IPS DF 4.7 (cell line): ENCODE measurements at regions not wholly inside any gene's neighbourhood (a gene's known extent, or its start where the extent isn't known, plus 50 kb on each side); places are given as distances from the start of the nearest gene placed in this dataset.
"Not testable (repeated sequence)": the region's sequence is repeated elsewhere in the genome, so short reads cannot be mapped to it uniquely, and the experiment has no call there.

ENCODE experiments used
- DNase-seq: peaks from one replicate; pipeline ENCODE4 v3.0.0-alpha.2; 2013; ENCODE audit warnings: low spot score; ENCODE audit errors: extremely low read depth

- no peak for DNase-seq
Measured at GRCh38 chr6:119506631-119507174, 157.1 kb upstream of the MAN1A1 start.

DNA sequence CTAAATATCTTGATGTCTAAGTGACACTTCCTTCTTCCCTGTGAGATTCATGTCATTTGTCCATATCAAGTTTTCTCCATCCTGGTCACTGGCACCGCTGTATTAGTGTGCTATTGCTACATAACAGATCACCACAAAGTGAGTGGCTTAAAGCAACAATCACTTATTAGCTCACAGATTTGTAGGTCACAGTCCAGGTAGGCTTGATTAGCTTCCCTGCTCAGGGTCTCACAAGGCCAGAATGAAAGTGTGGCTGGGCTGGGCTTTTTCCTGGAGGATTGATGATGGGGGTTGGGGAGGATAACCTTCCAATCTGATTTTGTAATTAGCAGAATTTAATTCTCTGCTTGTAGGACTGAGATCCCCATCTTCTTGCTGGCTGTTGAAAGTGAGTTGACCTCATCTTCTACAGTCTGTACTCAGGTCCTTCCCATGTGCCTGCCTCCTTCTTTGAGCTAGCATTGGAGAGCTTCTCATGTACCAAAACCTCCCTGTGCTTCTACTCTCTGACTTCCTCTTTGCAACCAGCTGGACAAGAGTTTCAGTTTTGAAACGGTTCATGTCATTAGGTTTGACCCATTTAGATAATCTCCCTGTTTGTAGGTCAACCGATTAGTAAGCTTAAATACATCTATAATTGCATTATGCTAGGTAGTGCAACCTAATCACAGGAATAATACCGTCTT lies 152.4 kb upstream of the MAN1A1 start:
- DNase-seq, result no peak

- no peak for DNase-seq
Measured at GRCh38 chr6:119499797-119500196, 150.2 kb upstream of the MAN1A1 start.

DNA sequence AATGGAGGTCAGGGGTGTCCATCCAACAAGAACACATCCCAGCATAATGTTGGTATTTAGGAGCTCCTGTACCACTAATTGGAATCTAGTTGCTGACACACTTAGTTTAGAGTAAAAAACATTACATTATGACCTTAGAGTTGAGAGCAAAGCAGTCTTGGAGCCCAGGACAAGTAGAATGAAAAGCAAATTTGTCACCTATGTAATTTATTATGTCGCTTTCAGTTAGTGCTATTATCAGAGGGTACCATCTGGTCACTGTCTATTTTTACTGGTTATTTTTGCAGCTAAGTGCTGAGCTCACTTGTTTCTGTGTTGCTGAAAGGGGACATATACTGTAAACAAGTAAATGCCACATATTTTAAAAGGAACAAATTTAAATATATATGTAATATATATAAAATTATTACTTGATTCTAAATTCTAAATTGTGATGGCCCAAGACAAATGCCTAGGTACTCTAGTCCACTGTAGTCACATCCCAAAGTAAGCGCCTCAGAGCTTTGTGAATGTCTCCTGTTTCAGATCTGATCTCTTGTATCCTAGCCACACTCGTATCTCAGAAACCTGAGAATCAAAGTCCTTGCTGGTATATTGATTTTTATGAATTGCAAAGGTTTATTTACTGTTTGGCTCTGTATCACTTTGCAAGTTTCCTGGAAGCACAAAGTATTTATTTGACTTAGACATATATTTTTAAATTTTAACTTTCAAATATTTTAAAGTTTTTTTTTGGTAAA lies 148.6 kb upstream of the MAN1A1 start:
- DNase-seq, result no peak

DNA sequence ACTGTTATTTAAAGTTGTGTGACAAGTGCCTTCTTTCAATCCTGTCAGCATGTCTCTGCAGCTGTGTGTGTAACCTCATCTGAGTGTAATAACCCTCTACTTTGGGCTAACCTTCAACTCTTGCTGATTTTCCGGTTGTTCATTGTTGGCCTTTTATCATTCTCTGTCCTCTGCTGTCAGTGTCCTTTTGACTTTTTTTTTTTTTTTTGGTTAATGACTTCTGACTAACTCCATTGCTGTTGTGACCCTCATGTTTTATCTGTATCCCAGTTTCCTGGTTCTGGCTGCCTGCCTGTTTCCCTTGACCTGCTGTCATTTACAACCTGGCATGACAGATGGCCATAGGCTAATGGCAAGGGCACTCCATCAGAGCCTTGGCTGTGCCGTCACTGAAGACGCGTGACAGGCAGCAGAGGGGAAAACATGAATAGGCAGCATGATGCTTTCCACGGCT lies 145.7 kb upstream of the MAN1A1 start:
- no peak for DNase-seq

GRCh38 chr6:119493980-119494379 lies 144.4 kb upstream of the MAN1A1 start:
- no peak for DNase-seq

GRCh38 chr6:119491112-119491511 lies 141.6 kb upstream of the MAN1A1 start:
- not testable (repeated sequence) for DNase-seq

- DNase-seq, result not testable (repeated sequence)
Measured at GRCh38 chr6:119490050-119490449, 140.5 kb upstream of the MAN1A1 start.

- DNase-seq, result no peak
Measured at GRCh38 chr6:119484598-119484997, 135.0 kb upstream of the MAN1A1 start.

GRCh38 chr6:119483908-119484307 lies 134.3 kb upstream of the MAN1A1 start:
- no peak for DNase-seq

DNA sequence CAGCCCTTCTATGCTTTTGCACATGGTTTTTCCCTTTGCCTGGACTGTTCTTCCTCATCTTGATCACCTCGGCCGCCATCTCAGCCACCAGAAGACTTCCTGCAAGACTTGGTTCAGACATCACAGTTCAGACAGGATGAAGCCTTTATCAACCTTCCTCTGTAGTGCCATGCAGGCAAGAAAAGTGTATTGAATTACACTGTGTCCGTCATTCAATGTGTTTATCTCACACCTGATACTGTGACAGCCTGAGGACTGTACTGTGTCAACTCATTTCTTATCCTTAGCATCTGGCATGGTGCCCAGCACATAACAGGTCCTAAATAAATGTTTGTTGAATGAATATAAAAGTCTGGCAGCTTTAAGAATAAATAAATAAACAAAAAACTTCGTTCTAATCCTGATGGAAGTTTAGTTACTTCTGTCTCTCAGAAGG lies 133.3 kb upstream of the MAN1A1 start:
- DNase-seq, result no peak

GRCh38 chr6:119481976-119482375 lies 132.4 kb upstream of the MAN1A1 start:
- no peak for DNase-seq

DNA sequence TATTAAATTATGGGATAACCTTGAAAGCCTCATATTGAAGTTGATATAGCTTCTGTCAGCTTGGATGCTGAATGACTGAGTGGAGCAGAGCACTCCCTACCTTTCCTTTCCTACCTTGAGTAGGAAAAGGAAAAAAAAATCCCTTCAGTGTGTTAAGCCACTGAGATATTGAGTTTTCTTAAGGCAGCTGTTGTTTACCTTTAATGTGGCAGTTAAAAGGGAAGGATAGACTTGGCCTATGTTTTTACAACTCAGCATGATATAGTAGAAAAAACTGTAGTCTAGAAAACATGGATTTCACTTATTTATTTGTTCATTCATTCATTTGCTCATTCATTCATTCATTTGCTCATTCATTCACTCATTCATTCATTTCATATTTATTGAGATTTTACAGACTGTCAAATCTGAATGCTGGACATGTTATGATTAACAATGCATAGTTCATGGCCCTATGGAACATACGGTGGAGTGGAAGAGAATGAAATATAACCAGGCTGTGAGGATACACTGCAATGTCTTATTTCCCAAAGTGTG lies 131.5 kb upstream of the MAN1A1 start:
- no peak for DNase-seq

DNA sequence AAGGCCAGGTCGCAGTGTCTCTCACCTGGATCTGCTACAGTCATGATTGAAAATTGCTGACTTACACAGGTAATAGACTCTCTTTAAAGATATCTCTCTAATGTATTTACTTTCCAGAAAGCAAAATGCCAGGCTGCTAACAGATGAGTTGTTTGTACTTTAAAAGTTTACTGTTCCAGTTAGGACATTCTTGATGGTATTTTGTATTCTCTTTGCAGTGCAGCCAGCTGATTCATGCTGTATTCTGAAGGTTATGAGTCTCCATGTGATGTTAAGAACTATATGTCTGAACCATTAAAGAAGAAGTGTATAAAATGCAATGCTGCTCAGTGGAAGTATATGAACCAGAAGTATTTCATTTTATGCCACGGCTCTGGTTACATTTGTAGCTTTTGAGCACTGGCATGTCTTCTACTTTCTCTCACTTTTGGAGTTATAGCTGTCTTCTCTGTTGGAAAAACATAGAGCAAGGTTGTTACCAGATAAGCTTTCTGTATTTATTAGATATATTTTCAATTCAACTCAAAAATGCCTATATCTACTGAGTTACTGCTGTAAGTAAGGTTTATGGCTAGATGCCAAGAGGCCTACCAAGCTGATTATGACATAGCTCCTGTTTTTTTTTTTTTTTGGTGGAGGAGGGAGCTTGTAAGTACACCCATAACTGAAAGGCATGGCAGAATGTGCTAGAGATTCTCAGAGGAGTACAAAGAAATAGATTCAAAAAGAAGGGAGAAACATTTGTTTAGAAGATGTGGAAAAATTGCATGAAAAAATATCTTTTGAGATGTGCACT lies 130.5 kb upstream of the MAN1A1 start:
- DNase-seq, result no peak

- DNase-seq, result no peak
Measured at GRCh38 chr6:119476554-119476953, 127.0 kb upstream of the MAN1A1 start.

GRCh38 chr6:119476024-119476423 lies 126.5 kb upstream of the MAN1A1 start:
- no peak for DNase-seq

- no peak for DNase-seq
Measured at GRCh38 chr6:119470893-119471542, 121.5 kb upstream of the MAN1A1 start.

- DNase-seq, result no peak
Measured at GRCh38 chr6:119467488-119468081, 118.0 kb upstream of the MAN1A1 start.

GRCh38 chr6:119466226-119466625 lies 116.7 kb upstream of the MAN1A1 start:
- no peak for DNase-seq

GRCh38 chr6:119463081-119463626 lies 113.6 kb upstream of the MAN1A1 start:
- DNase-seq, result no peak
